NCI-H146 treated with DMSO at 0.1 percent for 48 hours (cell line): ENCODE measurements at regions not wholly inside any gene's neighbourhood (a gene's known extent, or its start where the extent isn't known, plus 50 kb on each side); places are given as distances from the start of the nearest gene placed in this dataset.
A peak's percentile ranks its signal among the peaks of the same experiment; 100 is the strongest.
"Not testable (repeated sequence)": the region's sequence is repeated elsewhere in the genome, so short reads cannot be mapped to it uniquely, and the experiment has no call there.

Experiments used
- DNase-seq: peaks from one replicate; lab custom pipeline; 2025; ENCODE audit not compliant: unreplicated experiment; lab: John Stamatoyannopoulos, UW

GRCh38 chr7:156516791-156517378, 123.7 kb upstream of the RNF32 start:
- no peak for DNase-seq

- no peak for DNase-seq
These were observed 124.4 kb upstream of the RNF32 start for GRCh38 chr7:156515911-156516790.

GRCh38 chr7:156514851-156515250, 125.7 kb upstream of the RNF32 start:
- DNase-seq = no peak

GRCh38 chr7:156511426-156511825, 129.1 kb upstream of the RNF32 start:
- DNase-seq = no peak

- no peak for DNase-seq
These were observed 129.6 kb upstream of the RNF32 start for GRCh38 chr7:156510966-156511365.

GRCh38 chr7:156509216-156509615, 131.4 kb upstream of the RNF32 start:
- DNase-seq = no peak

- DNase-seq = no peak
These were observed 134.7 kb upstream of the RNF32 start for GRCh38 chr7:156505876-156506275.

- no peak for DNase-seq
These were observed 135.7 kb upstream of the RNF32 start for GRCh38 chr7:156504687-156505545.

- no peak for DNase-seq
These were observed 136.6 kb upstream of the RNF32 start for GRCh38 chr7:156504006-156504405.

- DNase-seq = no peak
These were observed 137.4 kb upstream of the RNF32 start for GRCh38 chr7:156503196-156503595.

- DNase-seq = not testable (repeated sequence)
These were observed 138.8 kb upstream of the RNF32 start for GRCh38 chr7:156501815-156502214.

GRCh38 chr7:156499247-156499881, 141.2 kb upstream of the RNF32 start:
- no peak for DNase-seq

GRCh38 chr7:156497776-156498509, 142.6 kb upstream of the RNF32 start:
- peak; percentile 67 for DNase-seq

- DNase-seq = no peak
These were observed 143.7 kb upstream of the RNF32 start for GRCh38 chr7:156496865-156497264.

GRCh38 chr7:156496363-156496769, 144.2 kb upstream of the RNF32 start:
- DNase-seq = no peak

GRCh38 chr7:156494960-156495359, 145.6 kb upstream of the RNF32 start:
- DNase-seq = no peak

GRCh38 chr7:156493942-156494341, 146.6 kb upstream of the RNF32 start:
- DNase-seq = no peak

GRCh38 chr7:156492170-156492569, 148.4 kb upstream of the RNF32 start:
- no peak for DNase-seq

- DNase-seq = no peak
These were observed 149.1 kb upstream of the RNF32 start for GRCh38 chr7:156491435-156491834.

GRCh38 chr7:156490021-156490800, 150.4 kb upstream of the RNF32 start:
- no peak for DNase-seq
